SJSA1 (cell line): ENCODE measurements at regions not wholly inside any gene's neighbourhood (a gene's known extent, or its start where the extent isn't known, plus 50 kb on each side); places are given as distances from the start of the nearest gene placed in this dataset.

Experiments used
- DNase-seq, 2 experiments: peaks; one replicate each; pipeline ENCODE4 v3.0.0-alpha.2; 2015 to 2020; ENCODE audit warnings: low spot score in 2 of 2, low read depth in 1 of 2
- H3K27ac ChIP-seq: fragments of 250-450 bp; sonication (Bioruptor Pico); 2 replicates; pipeline ENCODE4 v1.5.1; 2020; ENCODE audit warnings: mild to moderate bottlenecking, moderate library complexity
- H3K27me3 ChIP-seq: fragments of 250-450 bp; sonication (Bioruptor Pico); replicated peaks from 2 replicates; pipeline ENCODE4 v1.5.1; 2020; ENCODE audit warnings: mild to moderate bottlenecking, moderate library complexity
- H3K36me3 ChIP-seq: fragments of 250-450 bp; sonication (Bioruptor Pico); 2 replicates; pipeline ENCODE4 v1.5.1; 2020; ENCODE audit warnings: mild to moderate bottlenecking
- H3K4me1 ChIP-seq: fragments of 250-450 bp; sonication (Bioruptor Pico); replicated peaks from 2 replicates; pipeline ENCODE4 v1.6.1; 2021; ENCODE audit warnings: mild to moderate bottlenecking
- H3K4me3 ChIP-seq: fragments of 250-450 bp; sonication (Bioruptor Pico); 2 replicates; pipeline ENCODE4 v1.5.1; 2020; ENCODE audit warnings: mild to moderate bottlenecking
- H3K9me3 ChIP-seq: fragments of 250-450 bp; sonication (Bioruptor Pico); replicated peaks from 2 replicates; pipeline ENCODE4 v1.5.1; 2020; ENCODE audit warnings: mild to moderate bottlenecking

GRCh38 chr14:101616202-101616601, 54.9 kb downstream of the DIO3 start:
- no peak for DNase-seq
- no peak overlapping the region for H3K27ac ChIP-seq
- H3K27me3 ChIP-seq, result peaks cover 11% of the 10 kb centered on the region
- no peaks in the 10 kb centered on the region for H3K36me3 ChIP-seq
- no peaks in the 10 kb centered on the region for H3K9me3 ChIP-seq
- H3K4me3 ChIP-seq, result no peak overlapping the region
- H3K4me1 ChIP-seq, result no peaks in the 10 kb centered on the region

GRCh38 chr14:101619484-101619883, 58.2 kb downstream of the DIO3 start:
- no peak for DNase-seq
- Histone ChIP-seq H3K27ac (no peak overlapping the region), H3K9me3 (no peaks in the 10 kb centered on the region), H3K36me3 (no peaks in the 10 kb centered on the region), H3K27me3 (peaks cover 8% of the 10 kb centered on the region; the same call in 1 of the 2 replicates), H3K4me1 (no peaks in the 10 kb centered on the region), H3K4me3 (no peak overlapping the region)

GRCh38 chr14:101620031-101620788, 58.9 kb downstream of the DIO3 start:
- Histone ChIP-seq H3K4me1 (no peaks in the 10 kb centered on the region), H3K27me3 (peaks cover 8% of the 10 kb centered on the region; the same call in 1 of the 2 replicates), H3K9me3 (no peaks in the 10 kb centered on the region), H3K4me3 (no peak overlapping the region), H3K27ac (no peak overlapping the region), H3K36me3 (no peaks in the 10 kb centered on the region)
- DNase-seq, result no peak

- Histone ChIP-seq H3K36me3 (no peaks in the 10 kb centered on the region), H3K27me3 (peaks cover 3% of the 10 kb centered on the region; the same call in 1 of the 2 replicates), H3K9me3 (no peaks in the 10 kb centered on the region), H3K27ac (no peak overlapping the region), H3K4me3 (no peak overlapping the region), H3K4me1 (no peaks in the 10 kb centered on the region)
- DNase-seq, result no peak
Measured at GRCh38 chr14:101620821-101621785, 59.8 kb downstream of the DIO3 start.

- Histone ChIP-seq H3K9me3 (no peaks in the 10 kb centered on the region), H3K4me1 (no peaks in the 10 kb centered on the region), H3K36me3 (no peaks in the 10 kb centered on the region), H3K4me3 (no peak overlapping the region), H3K27ac (no peak overlapping the region), H3K27me3 (no peaks in the 10 kb centered on the region)
- DNase-seq, result no peak
Measured at GRCh38 chr14:101622251-101623076, 61.2 kb downstream of the DIO3 start.

- no peak overlapping the region for H3K4me3 ChIP-seq
- no peak overlapping the region for H3K27ac ChIP-seq
- no peaks in the 10 kb centered on the region for H3K9me3 ChIP-seq
- H3K27me3 ChIP-seq, result no peaks in the 10 kb centered on the region
- no peak for DNase-seq
- no peaks in the 10 kb centered on the region for H3K36me3 ChIP-seq
- no peaks in the 10 kb centered on the region for H3K4me1 ChIP-seq
Measured at GRCh38 chr14:101623077-101623372, 61.7 kb downstream of the DIO3 start.

GRCh38 chr14:101623685-101624444, 62.6 kb downstream of the DIO3 start:
- H3K9me3 ChIP-seq, result no peaks in the 10 kb centered on the region
- no peaks in the 10 kb centered on the region for H3K4me1 ChIP-seq
- no peaks in the 10 kb centered on the region for H3K27me3 ChIP-seq
- H3K36me3 ChIP-seq, result no peaks in the 10 kb centered on the region
- no peak overlapping the region for H3K4me3 ChIP-seq
- H3K27ac ChIP-seq, result no peak overlapping the region
- DNase-seq, result no peak

- no peaks in the 10 kb centered on the region for H3K36me3 ChIP-seq
- no peaks in the 10 kb centered on the region for H3K27me3 ChIP-seq
- H3K9me3 ChIP-seq, result no peaks in the 10 kb centered on the region
Measured at GRCh38 chr14:101624536-101624935, 63.2 kb downstream of the DIO3 start.

GRCh38 chr14:101625336-101626097, 64.2 kb downstream of the DIO3 start:
- Histone ChIP-seq H3K4me3 (no peak overlapping the region), H3K9me3 (no peaks in the 10 kb centered on the region), H3K27me3 (no peaks in the 10 kb centered on the region), H3K4me1 (no peaks in the 10 kb centered on the region), H3K36me3 (no peaks in the 10 kb centered on the region), H3K27ac (no peak overlapping the region)
- no peak for DNase-seq

More at GRCh38 chr14:101624536-101624935, 63.2 kb downstream of the DIO3 start:
- Histone ChIP-seq H3K4me1 (no peaks in the 10 kb centered on the region), H3K4me3 (no peak overlapping the region), H3K27ac (no peak overlapping the region)
- DNase-seq, result no peak

GRCh38 chr14:101626331-101626730, 65.0 kb downstream of the DIO3 start:
- no peak overlapping the region for H3K27ac ChIP-seq
- 0 out of 2 replicates have a peak, but pooled peaks cover 5% of the 10 kb centered on the region for H3K27me3 ChIP-seq
- H3K4me3 ChIP-seq, result no peak overlapping the region
- H3K36me3 ChIP-seq, result no peaks in the 10 kb centered on the region
- H3K4me1 ChIP-seq, result no peaks in the 10 kb centered on the region
- DNase-seq, result no peak
- no peaks in the 10 kb centered on the region for H3K9me3 ChIP-seq

GRCh38 chr14:101627915-101628262, 66.6 kb downstream of the DIO3 start:
- Histone ChIP-seq H3K27ac (no peak overlapping the region), H3K4me3 (no peak overlapping the region), H3K9me3 (no peaks in the 10 kb centered on the region)

GRCh38 chr14:101628471-101628966, 67.2 kb downstream of the DIO3 start:
- 0 out of 2 replicates have a peak, but pooled peaks cover 6% of the 10 kb centered on the region for H3K27me3 ChIP-seq
- H3K4me1 ChIP-seq, result no peaks in the 10 kb centered on the region
- no peak overlapping the region for H3K4me3 ChIP-seq
- no peaks in the 10 kb centered on the region for H3K9me3 ChIP-seq
- H3K36me3 ChIP-seq, result no peaks in the 10 kb centered on the region
- H3K27ac ChIP-seq, result no peak overlapping the region
- DNase-seq, result peak in 1 of 2 experiments; percentile 55

More at GRCh38 chr14:101627915-101628262, 66.6 kb downstream of the DIO3 start:
- Histone ChIP-seq H3K4me1 (no peaks in the 10 kb centered on the region), H3K36me3 (no peaks in the 10 kb centered on the region), H3K27me3 (0 out of 2 replicates have a peak, but pooled peaks cover 6% of the 10 kb centered on the region)
- no peak for DNase-seq
